ENCODE measurements at regions not wholly inside any gene's neighbourhood (a gene's known extent, or its start where the extent isn't known, plus 50 kb on each side); places are given as distances from the start of the nearest gene placed in this dataset.

DNA sequence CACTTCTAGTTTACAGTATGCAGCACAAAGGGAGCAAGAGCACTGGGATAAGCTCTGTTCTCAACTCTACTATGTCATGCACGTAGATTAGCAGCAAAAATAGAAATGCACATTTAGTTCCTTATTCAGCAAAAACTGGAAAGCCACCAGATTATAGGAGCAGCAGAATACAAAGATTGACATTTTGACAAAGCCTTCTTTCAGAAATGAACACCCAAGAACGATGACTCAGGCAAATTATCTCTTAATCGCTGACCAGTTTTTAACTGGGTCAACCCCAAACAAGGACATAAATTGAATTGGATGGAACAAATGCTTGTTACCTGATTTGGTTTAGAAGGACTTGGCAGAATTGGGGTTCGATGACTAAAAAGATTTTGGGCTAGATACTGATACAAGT is 775.3 kb upstream of the HS3ST1 start:
- no peaks in the 10 kb centered on the region for H3K4me1 ChIP-seq (ENCODE audit: control insufficient read depth, insufficient read depth, low read length)
- no peak overlapping the region for H3K4me3 ChIP-seq (ENCODE audit: low read length)
- H3K27ac ChIP-seq (ENCODE audit: low read length): no peak overlapping the region
- 63% methylated on average over 2 of the region's 4 CpGs for WGBS (ENCODE audit: insufficient coverage, low lambda C conversion rate)
- DNase-seq: no peak
- no peaks in the 10 kb centered on the region for H3K9me3 ChIP-seq (ENCODE audit: control insufficient read depth, low read depth, low read length)
- H3K27me3 ChIP-seq (ENCODE audit: control insufficient read depth, insufficient read depth, low read length): no peaks in the 10 kb centered on the region
- H3K36me3 ChIP-seq (ENCODE audit: control insufficient read depth, insufficient read depth, low read length): no peaks in the 10 kb centered on the region

- no peaks in the 10 kb centered on the region for H3K4me1 ChIP-seq (ENCODE audit: control insufficient read depth, insufficient read depth, low read length)
- no CpG with 5 or more reads among the region's 3 CpGs for WGBS (ENCODE audit: insufficient coverage, low lambda C conversion rate)
- no peaks in the 10 kb centered on the region for H3K36me3 ChIP-seq (ENCODE audit: control insufficient read depth, insufficient read depth, low read length)
- DNase-seq: no peak
- H3K27me3 ChIP-seq (ENCODE audit: control insufficient read depth, insufficient read depth, low read length): no peaks in the 10 kb centered on the region
- no peak overlapping the region for H3K4me3 ChIP-seq (ENCODE audit: low read length)
- H3K27ac ChIP-seq (ENCODE audit: low read length): no peak overlapping the region
- H3K9me3 ChIP-seq (ENCODE audit: control insufficient read depth, low read depth, low read length): no peaks in the 10 kb centered on the region
These were observed 771.5 kb upstream of the HS3ST1 start for GRCh38 chr4:12200226-12200625.

DNA sequence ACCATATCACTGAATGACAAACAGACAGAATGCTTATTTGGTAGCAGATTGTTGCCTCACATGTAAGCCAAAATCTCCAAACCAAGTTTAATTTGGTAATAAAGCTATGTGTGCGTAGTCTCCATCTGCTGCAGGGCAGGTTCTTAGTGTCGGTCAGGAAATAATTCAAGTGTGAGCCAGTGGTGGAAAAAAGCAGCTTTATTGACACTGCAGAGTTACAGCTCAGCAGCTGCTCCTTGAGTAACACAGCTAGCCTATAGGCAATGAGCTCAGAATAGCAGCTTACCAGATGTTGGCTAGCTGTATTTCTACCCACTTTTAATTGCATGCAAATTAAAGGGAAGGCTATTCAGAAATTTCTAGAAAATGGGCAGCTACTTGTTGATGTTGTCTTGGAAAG is 757.8 kb upstream of the HS3ST1 start:
- H3K27ac ChIP-seq (ENCODE audit: low read length): no peak overlapping the region
- no peaks in the 10 kb centered on the region for H3K4me1 ChIP-seq (ENCODE audit: control insufficient read depth, insufficient read depth, low read length)
- H3K9me3 ChIP-seq (ENCODE audit: control insufficient read depth, low read depth, low read length): no peaks in the 10 kb centered on the region
- DNase-seq: no peak
- no peaks in the 10 kb centered on the region for H3K36me3 ChIP-seq (ENCODE audit: control insufficient read depth, insufficient read depth, low read length)
- whole genome bisulfite sequencing (ENCODE audit: insufficient coverage, low lambda C conversion rate): 20% methylated on average over 1 of the region's 2 CpGs
- no peak overlapping the region for H3K4me3 ChIP-seq (ENCODE audit: low read length)
- H3K27me3 ChIP-seq (ENCODE audit: control insufficient read depth, insufficient read depth, low read length): no peaks in the 10 kb centered on the region

GRCh38 chr4:12178614-12179610 is 750.2 kb upstream of the HS3ST1 start:
- 57% methylated on average over 4 of the region's 11 CpGs for WGBS (ENCODE audit: insufficient coverage, low lambda C conversion rate)

GRCh38 chr4:12177416-12177815 is 748.7 kb upstream of the HS3ST1 start:
- Histone ChIP-seq H3K27ac (ENCODE audit: low read length) (no peak overlapping the region), H3K36me3 (ENCODE audit: control insufficient read depth, insufficient read depth, low read length) (no peaks in the 10 kb centered on the region), H3K4me1 (ENCODE audit: control insufficient read depth, insufficient read depth, low read length) (no peaks in the 10 kb centered on the region), H3K27me3 (ENCODE audit: control insufficient read depth, insufficient read depth, low read length) (no peaks in the 10 kb centered on the region), H3K9me3 (ENCODE audit: control insufficient read depth, low read depth, low read length) (no peaks in the 10 kb centered on the region), H3K4me3 (ENCODE audit: low read length) (no peak overlapping the region)
- no peak for DNase-seq
- WGBS (ENCODE audit: insufficient coverage, low lambda C conversion rate): 83% methylated on average over 1 of the region's 2 CpGs

More at GRCh38 chr4:12178614-12179610, 750.2 kb upstream of the HS3ST1 start:
- no peaks in the 10 kb centered on the region for H3K9me3 ChIP-seq (ENCODE audit: control insufficient read depth, low read depth, low read length)
- no peaks in the 10 kb centered on the region for H3K4me1 ChIP-seq (ENCODE audit: control insufficient read depth, insufficient read depth, low read length)
- H3K27me3 ChIP-seq (ENCODE audit: control insufficient read depth, insufficient read depth, low read length): no peaks in the 10 kb centered on the region
- H3K4me3 ChIP-seq (ENCODE audit: low read length): no peak overlapping the region
- no peaks in the 10 kb centered on the region for H3K36me3 ChIP-seq (ENCODE audit: control insufficient read depth, insufficient read depth, low read length)
- no peak overlapping the region for H3K27ac ChIP-seq (ENCODE audit: low read length)
- DNase-seq: no peak

- WGBS (ENCODE audit: insufficient coverage, low lambda C conversion rate): 69% methylated on average over 2 of the region's 4 CpGs
- no peak overlapping the region for H3K27ac ChIP-seq (ENCODE audit: low read length)
These were observed 744.8 kb upstream of the HS3ST1 start for GRCh38 chr4:12173496-12173895.

GRCh38 chr4:12172198-12172973 is 743.7 kb upstream of the HS3ST1 start:
- no CpG with 5 or more reads among the region's 3 CpGs for WGBS (ENCODE audit: insufficient coverage, low lambda C conversion rate)
- Histone ChIP-seq H3K36me3 (ENCODE audit: control insufficient read depth, insufficient read depth, low read length) (no peaks in the 10 kb centered on the region), H3K27ac (ENCODE audit: low read length) (no peak overlapping the region), H3K4me1 (ENCODE audit: control insufficient read depth, insufficient read depth, low read length) (no peaks in the 10 kb centered on the region), H3K27me3 (ENCODE audit: control insufficient read depth, insufficient read depth, low read length) (no peaks in the 10 kb centered on the region), H3K9me3 (ENCODE audit: control insufficient read depth, low read depth, low read length) (no peaks in the 10 kb centered on the region), H3K4me3 (ENCODE audit: low read length) (no peak overlapping the region)
- DNase-seq: no peak

More at GRCh38 chr4:12173496-12173895, 744.8 kb upstream of the HS3ST1 start:
- Histone ChIP-seq H3K9me3 (ENCODE audit: control insufficient read depth, low read depth, low read length) (no peaks in the 10 kb centered on the region), H3K4me3 (ENCODE audit: low read length) (no peak overlapping the region), H3K27me3 (ENCODE audit: control insufficient read depth, insufficient read depth, low read length) (no peaks in the 10 kb centered on the region), H3K4me1 (ENCODE audit: control insufficient read depth, insufficient read depth, low read length) (no peaks in the 10 kb centered on the region), H3K36me3 (ENCODE audit: control insufficient read depth, insufficient read depth, low read length) (no peaks in the 10 kb centered on the region)
- no peak for DNase-seq

GRCh38 chr4:12170308-12170707 is 741.6 kb upstream of the HS3ST1 start:
- Histone ChIP-seq H3K4me3 (ENCODE audit: low read length) (no peak overlapping the region), H3K4me1 (ENCODE audit: control insufficient read depth, insufficient read depth, low read length) (no peaks in the 10 kb centered on the region), H3K27me3 (ENCODE audit: control insufficient read depth, insufficient read depth, low read length) (no peaks in the 10 kb centered on the region), H3K36me3 (ENCODE audit: control insufficient read depth, insufficient read depth, low read length) (no peaks in the 10 kb centered on the region), H3K9me3 (ENCODE audit: control insufficient read depth, low read depth, low read length) (no peaks in the 10 kb centered on the region), H3K27ac (ENCODE audit: low read length) (no peak overlapping the region)
- no peak for DNase-seq
- WGBS (ENCODE audit: insufficient coverage, low lambda C conversion rate): 100% methylated on average over 1 of the region's 4 CpGs

GRCh38 chr4:12165616-12166015 is 736.9 kb upstream of the HS3ST1 start:
- Histone ChIP-seq H3K36me3 (ENCODE audit: control insufficient read depth, insufficient read depth, low read length) (no peaks in the 10 kb centered on the region), H3K9me3 (ENCODE audit: control insufficient read depth, low read depth, low read length) (no peaks in the 10 kb centered on the region), H3K27ac (ENCODE audit: low read length) (no peak overlapping the region), H3K4me1 (ENCODE audit: control insufficient read depth, insufficient read depth, low read length) (no peaks in the 10 kb centered on the region), H3K4me3 (ENCODE audit: low read length) (no peak overlapping the region), H3K27me3 (ENCODE audit: control insufficient read depth, insufficient read depth, low read length) (no peaks in the 10 kb centered on the region)
- DNase-seq: no peak

DNA sequence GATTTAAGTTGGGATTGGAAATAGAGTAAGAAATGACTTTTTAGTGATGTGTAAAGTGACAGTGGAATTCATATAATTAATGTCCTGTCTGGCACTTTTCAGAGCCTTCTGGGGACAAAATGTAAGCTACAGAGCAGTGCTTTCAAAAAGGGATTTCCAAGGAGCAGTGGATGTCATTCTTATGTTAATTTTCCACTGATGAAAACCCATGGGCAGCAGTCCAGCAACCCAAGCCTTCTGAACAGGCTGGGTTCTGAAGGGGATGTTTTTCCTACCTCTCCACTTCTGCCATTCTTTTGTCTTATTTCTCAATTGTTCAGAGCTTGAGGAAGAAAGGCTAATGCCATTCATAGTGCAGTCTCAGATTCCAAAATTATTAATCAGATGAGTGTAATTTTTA is 717.6 kb upstream of the HS3ST1 start:
- no peak overlapping the region for H3K4me3 ChIP-seq (ENCODE audit: low read length)
- DNase-seq: no peak
- H3K9me3 ChIP-seq (ENCODE audit: control insufficient read depth, low read depth, low read length): no peaks in the 10 kb centered on the region
- H3K27me3 ChIP-seq (ENCODE audit: control insufficient read depth, insufficient read depth, low read length): no peaks in the 10 kb centered on the region
- no peaks in the 10 kb centered on the region for H3K4me1 ChIP-seq (ENCODE audit: control insufficient read depth, insufficient read depth, low read length)
- H3K27ac ChIP-seq (ENCODE audit: low read length): no peak overlapping the region
- H3K36me3 ChIP-seq (ENCODE audit: control insufficient read depth, insufficient read depth, low read length): no peaks in the 10 kb centered on the region
